K562 (cell line): ENCODE measurements at regions not wholly inside any gene's neighbourhood (a gene's known extent, or its start where the extent isn't known, plus 50 kb on each side); places are given as distances from the start of the nearest gene placed in this dataset.

ENCODE experiments used
- E2F4 ChIP-seq: sonication (generic); formaldehyde crosslinking; IDR thresholded peaks from 2 replicates; pipeline ENCODE4 v1.8.0; 2022; ENCODE audit warnings: mild to moderate bottlenecking, low read depth, missing genetic modification reagents
- ELF1 ChIP-seq: fragments of 200-800 bp; sonication (Bioruptor generic); IDR thresholded peaks from 2 replicates; pipeline ENCODE4 v1.6.1; 2016; ENCODE audit warnings: missing genetic modification characterization, missing compliant biosample characterization
- ETV1 ChIP-seq: fragments of 450-650 bp; conservative IDR thresholded peaks from 2 replicates; pipeline ENCODE4 v1.6.1; 2016; ENCODE audit warnings: missing genetic modification characterization, control low read depth, low read depth, missing compliant biosample characterization
- GABPB1 ChIP-seq: sonication (generic); formaldehyde crosslinking; IDR thresholded peaks from 2 replicates; pipeline ENCODE4 v1.8.0; 2022; ENCODE audit warnings: mild to moderate bottlenecking, missing genetic modification reagents
- IRF2 ChIP-seq: sonication (generic); formaldehyde crosslinking; IDR thresholded peaks from 2 replicates; pipeline ENCODE4 v1.8.1; 2022; ENCODE audit warnings: mild to moderate bottlenecking, missing genetic modification reagents
- MYC ChIP-seq, 2 experiments: fragments of 250-450 bp in 1 of 2; sonication (Bioruptor Pico) in 1 of 2; IDR thresholded peaks; 2 replicates each; pipeline versions ENCODE4 v1.5.1 to v1.6.1; 2012 to 2021; ENCODE audit warnings: low read depth in 2 of 2, borderline replicate concordance in 1 of 2, improper control_type of control experiment in 1 of 2, low read length in 1 of 2, mild to moderate bottlenecking in 1 of 2, moderate library complexity in 1 of 2
- REST ChIP-seq, 2 experiments: fragments of 450-650 bp; formaldehyde crosslinking in 1 of 2; IDR thresholded peaks; 2 replicates each; pipeline versions ENCODE4 v1.4.0 to v1.6.1; 2014 to 2020; ENCODE audit warnings: mild to moderate bottlenecking in 2 of 2, borderline replicate concordance in 1 of 2, low read depth in 1 of 2
- TBL1XR1 ChIP-seq, 2 experiments: IDR thresholded peaks; 2 replicates each; pipeline ENCODE4 v1.6.1; 2012; ENCODE audit warnings: improper control_type of control experiment in 2 of 2, low read length in 2 of 2, mild to moderate bottlenecking in 1 of 2
- TCF7L2 ChIP-seq: fragments of 150-350 bp; IDR thresholded peaks from 2 replicates; pipeline ENCODE4 v1.6.1; 2016; ENCODE audit warnings: low read depth, mild to moderate bottlenecking, low read length, moderate library complexity
- WHSC1 ChIP-seq: IDR thresholded peaks from one replicate; pipeline ENCODE4 v1.6.1; 2012; ENCODE audit warnings: low read length, control low read depth, inconsistent platforms
- XRCC3 ChIP-seq: fragments of 450-650 bp; IDR thresholded peaks from 2 replicates; pipeline ENCODE4 v1.6.1; 2017; ENCODE audit warnings: mild to moderate bottlenecking, moderate library complexity
- ZNF717 ChIP-seq: fragments of 250-450 bp; sonication (Bioruptor Pico); IDR thresholded peaks from 2 replicates; pipeline ENCODE4 v1.5.0; 2021
- ZNF780A ChIP-seq: fragments of 250-450 bp; sonication (Bioruptor Pico); IDR thresholded peaks from 2 replicates; pipeline ENCODE4 v1.5.0; 2021; ENCODE audit warnings: mild to moderate bottlenecking

GRCh38 chr2:3940661-3941060 is 237.3 kb downstream of the DCDC2C start (continued):
- TF ChIP-seq REST (IDR thresholded peaks at IDR 0.05; ENCODE audit: borderline replicate concordance) (no peak), REST (CRISPR knock-in tag; IDR thresholded peaks at IDR 0.05; ENCODE audit: low read depth) (no peak), ZNF717 (no peak), E2F4 (CRISPR knock-in tag) (no peak), TCF7L2 (no peak), ZNF780A (CRISPR knock-in tag) (no peak), IRF2 (CRISPR knock-in tag) (no peak), ETV1 (tag) (no peak), XRCC3 (no peak), WHSC1 (no peak), MYC (IDR thresholded peaks at IDR 0.05; ENCODE audit: low read depth, low read length) (no peak), MYC (CRISPR knock-in tag; IDR thresholded peaks at IDR 0.05; ENCODE audit: borderline replicate concordance, low read depth) (no peak), GABPB1 (CRISPR knock-in tag) (no peak), TBL1XR1 (IDR thresholded peaks at IDR 0.05; ENCODE audit: low read length in 2 of 2) (no peak), ELF1 (tag) (no peak)
- TF ChIP-seq, all 486 proteins: peak for 0
